HG02970 (cell line): ENCODE measurements at regions not wholly inside any gene's neighbourhood (a gene's known extent, or its start where the extent isn't known, plus 50 kb on each side); places are given as distances from the start of the nearest gene placed in this dataset.
"Not testable (repeated sequence)": the region's sequence is repeated elsewhere in the genome, so short reads cannot be mapped to it uniquely, and the experiment has no call there.

ENCODE experiments used
- ATAC-seq: cut with Tn5 transposase; IDR thresholded peaks from one replicate; pipeline ENCODE4 v1.9.1; 2021; ENCODE audit warnings: mild to moderate bottlenecking, moderate library complexity, moderate number of reproducible peaks; ENCODE audit not compliant: unreplicated experiment, low FRiP score

GRCh38 chr4:187090832-187091231 lies 367.2 kb upstream of the FAT1 start:
- ATAC-seq, result not testable (repeated sequence)

- ATAC-seq, result no peak
Measured at GRCh38 chr4:187094144-187094543, 370.5 kb upstream of the FAT1 start.

- ATAC-seq, result no peak
Measured at GRCh38 chr4:187098429-187098828, 374.8 kb upstream of the FAT1 start.

- ATAC-seq, result no peak
Measured at GRCh38 chr4:187103351-187103750, 379.7 kb upstream of the FAT1 start.

- no peak for ATAC-seq
Measured at GRCh38 chr4:187108845-187109244, 385.2 kb upstream of the FAT1 start.

GRCh38 chr4:187109636-187110035 lies 386.0 kb upstream of the FAT1 start:
- ATAC-seq, result no peak

- no peak for ATAC-seq
Measured at GRCh38 chr4:187118166-187118565, 394.5 kb upstream of the FAT1 start.

- ATAC-seq, result no peak
Measured at GRCh38 chr4:187118602-187119120, 395.0 kb upstream of the FAT1 start.

GRCh38 chr4:187124331-187124730 lies 400.7 kb upstream of the FAT1 start:
- no peak for ATAC-seq

- ATAC-seq, result no peak
Measured at GRCh38 chr4:187125062-187125461, 401.4 kb upstream of the FAT1 start.

- no peak for ATAC-seq
Measured at GRCh38 chr4:187127456-187127855, 403.8 kb upstream of the FAT1 start.

GRCh38 chr4:187128222-187128621 lies 404.6 kb upstream of the FAT1 start:
- no peak for ATAC-seq

- ATAC-seq, result no peak
Measured at GRCh38 chr4:187128976-187129375, 405.3 kb upstream of the FAT1 start.

- not testable (repeated sequence) for ATAC-seq
Measured at GRCh38 chr4:187131826-187132225, 408.2 kb upstream of the FAT1 start.

- no peak for ATAC-seq
Measured at GRCh38 chr4:187135878-187136277, 412.2 kb upstream of the FAT1 start.

- ATAC-seq, result no peak
Measured at GRCh38 chr4:187139141-187139540, 415.5 kb upstream of the FAT1 start.

GRCh38 chr4:187141101-187141500 lies 417.4 kb upstream of the FAT1 start:
- no peak for ATAC-seq

- ATAC-seq, result no peak
Measured at GRCh38 chr4:187149229-187149945, 425.7 kb upstream of the FAT1 start.

- no peak for ATAC-seq
Measured at GRCh38 chr4:187157380-187157958, 433.8 kb upstream of the FAT1 start.

GRCh38 chr4:187158003-187158402 lies 434.3 kb upstream of the FAT1 start:
- no peak for ATAC-seq

- no peak for ATAC-seq
Measured at GRCh38 chr4:187160486-187160885, 436.8 kb upstream of the FAT1 start.

GRCh38 chr4:187166886-187167512 lies 443.3 kb upstream of the FAT1 start:
- no peak for ATAC-seq
